SK-N-SH (cell line): ENCODE measurements at regions not wholly inside any gene's neighbourhood (a gene's known extent, or its start where the extent isn't known, plus 50 kb on each side); places are given as distances from the start of the nearest gene placed in this dataset.

Experiments
- CTCF ChIA-PET: fragments of 300-600, 350-600 bp; formaldehyde crosslinking; extraction: SDS; loops from one replicate; lab custom pipeline; 2021; lab: Yijun Ruan, JAX
- POLR2A ChIA-PET: fragments of 350-600 bp; sonication (Branson Sonifier 250); formaldehyde crosslinking; extraction: SDS; loops from one replicate; lab custom pipeline; 2020; ENCODE audit warnings: antibody characterized with exemption, inconsistent platforms; lab: Yijun Ruan, JAX
- DNase-seq: peaks from one replicate; pipeline ENCODE4 v3.0.0; 2012
- H2AFZ ChIP-seq: fragments of 200-600 bp; sonication (generic); 2 replicates; pipeline ENCODE4 v1.8.1; 2016; ENCODE audit warnings: antibody characterized with exemption, mild to moderate bottlenecking, low read depth
- H3F3A ChIP-seq: fragments of 200-600 bp; sonication (generic); replicated peaks from 2 replicates; pipeline ENCODE3; 2016; ENCODE audit warnings: antibody characterized with exemption, mild to moderate bottlenecking; ENCODE audit not compliant: insufficient read depth
- H3K27ac ChIP-seq, 2 experiments: fragments of 200-500 bp in 1 of 2; fragments of 200-600 bp in 1 of 2; sonication (Bioruptor generic) in 1 of 2; sonication (generic), shearing (Covaris generic) in 1 of 2; 2 replicates each; pipeline versions ENCODE4 v1.5.1 to v1.6.1; 2014 to 2016; ENCODE audit warnings: low read depth in 2 of 2, inconsistent platforms in 1 of 2, low read length in 1 of 2, mild to moderate bottlenecking in 1 of 2, mixed read lengths in 1 of 2
- H3K27me3 ChIP-seq: fragments of 200-600 bp; sonication (generic), shearing (Covaris generic); 2 replicates; pipeline ENCODE4 v1.6.1; 2016; ENCODE audit warnings: mixed run types; ENCODE audit not compliant: insufficient read depth
- H3K36me3 ChIP-seq, 2 experiments: fragments of 200-500 bp in 1 of 2; fragments of 200-600 bp in 1 of 2; sonication (Bioruptor generic) in 1 of 2; sonication (generic) in 1 of 2; replicated peaks in 1 of 2; 2 replicates each; pipeline versions ENCODE3 to v1.5.1; 2014 to 2016; ENCODE audit warnings: low read length in 1 of 2, mild to moderate bottlenecking in 1 of 2; ENCODE audit not compliant: insufficient read depth in 2 of 2, control insufficient read depth in 1 of 2
- H3K4me1 ChIP-seq, 2 experiments: fragments of 200-500 bp in 1 of 2; fragments of 200-600 bp in 1 of 2; sonication (Bioruptor generic) in 1 of 2; sonication (generic), shearing (Covaris generic) in 1 of 2; 2 replicates each; pipeline versions ENCODE4 v1.5.1 to v1.6.1; 2014 to 2016; ENCODE audit warnings: low read depth in 1 of 2, low read length in 1 of 2, mixed run types in 1 of 2; ENCODE audit not compliant: insufficient read depth in 2 of 2, control insufficient read depth in 1 of 2
- H3K4me2 ChIP-seq: fragments of 200-600 bp; sonication (generic), shearing (Covaris generic); 2 replicates; pipeline ENCODE4 v1.6.1; 2017; ENCODE audit warnings: mixed run types
- H3K4me3 ChIP-seq, 2 experiments: fragments of 200-500 bp in 1 of 2; fragments of 200-600 bp in 1 of 2; sonication (Bioruptor generic) in 1 of 2; sonication (generic), shearing (Covaris generic) in 1 of 2; 2 replicates each; pipeline versions ENCODE4 v1.5.1 to v1.8.1; 2014 to 2016; ENCODE audit warnings: low read depth in 2 of 2, inconsistent platforms in 1 of 2, low read length in 1 of 2, mild to moderate bottlenecking in 1 of 2, mixed read lengths in 1 of 2, moderate library complexity in 1 of 2
- H3K79me2 ChIP-seq: fragments of 200-600 bp; sonication (generic); 2 replicates; pipeline ENCODE4 v1.8.1; 2017; ENCODE audit warnings: mild to moderate bottlenecking; ENCODE audit not compliant: insufficient read depth
- H3K9ac ChIP-seq: fragments of 200-600 bp; sonication (generic); 2 replicates; pipeline ENCODE4 v1.6.1; 2017; ENCODE audit warnings: mixed run types
- H3K9me2 ChIP-seq: fragments of 200-600 bp; sonication (generic); 2 replicates; pipeline ENCODE4 v1.6.1; 2017; ENCODE audit warnings: mixed run types
- H3K9me3 ChIP-seq: fragments of 200-600 bp; sonication (generic); 2 replicates; pipeline ENCODE4 v1.6.1; 2017; ENCODE audit warnings: mixed run types, mild to moderate bottlenecking, moderate library complexity
- H4K20me1 ChIP-seq: fragments of 200-600 bp; sonication (generic); 2 replicates; pipeline ENCODE4 v1.6.1; 2017; ENCODE audit warnings: mild to moderate bottlenecking, mixed run types; ENCODE audit not compliant: insufficient read depth
- CHD2 ChIP-seq: fragments of 150-350 bp; IDR thresholded peaks from 2 replicates; pipeline ENCODE4 v1.6.1; 2018; ENCODE audit warnings: low read length; ENCODE audit not compliant: partially characterized antibody
- CTCF ChIP-seq: fragments of 200-600 bp; sonication (generic); IDR thresholded peaks from 2 replicates; pipeline ENCODE4 v1.6.1; 2017; ENCODE audit warnings: antibody characterized with exemption, mild to moderate bottlenecking, moderate library complexity
- EZH2phosphoT487 ChIP-seq: fragments of 200-600 bp; sonication (generic); IDR thresholded peaks from 2 replicates; pipeline ENCODE4 v1.6.1; 2017; ENCODE audit warnings: low read depth, mixed run types, mild to moderate bottlenecking, antibody characterized with exemption, moderate library complexity, borderline replicate concordance
- FOXJ3 ChIP-seq: sonication (generic); formaldehyde crosslinking; IDR thresholded peaks from 2 replicates; pipeline ENCODE4 v1.5.1; 2020; ENCODE audit warnings: mild to moderate bottlenecking, missing genetic modification reagents
- JUND ChIP-seq: IDR thresholded peaks from 2 replicates; pipeline ENCODE4 v1.4.0; 2012
- NFIC ChIP-seq: IDR thresholded peaks from 2 replicates; pipeline ENCODE4 v1.4.0; 2012; ENCODE audit warnings: borderline replicate concordance
- POLR2AphosphoS5 ChIP-seq: IDR thresholded peaks from 2 replicates; pipeline ENCODE4 v1.6.1; 2012; ENCODE audit warnings: low read depth, low read length
- REST ChIP-seq: IDR thresholded peaks from 2 replicates; pipeline ENCODE4 v1.6.1; 2012; ENCODE audit warnings: mild to moderate bottlenecking, low read depth, low read length, moderate library complexity
- RFX5 ChIP-seq: IDR thresholded peaks from 2 replicates; pipeline ENCODE4 v1.6.1; 2012; ENCODE audit warnings: mild to moderate bottlenecking, improper control_type of control experiment, low read length
- SIN3A ChIP-seq: IDR thresholded peaks from 2 replicates; pipeline ENCODE4 v1.6.1; 2012; ENCODE audit warnings: low read depth, mild to moderate bottlenecking, low read length, moderate library complexity, borderline replicate concordance
- TEAD4 ChIP-seq: IDR thresholded peaks from 2 replicates; pipeline ENCODE4 v1.4.0; 2012; ENCODE audit warnings: mild to moderate bottlenecking, borderline replicate concordance; ENCODE audit not compliant: insufficient read depth
- USF1 ChIP-seq: IDR thresholded peaks from 2 replicates; pipeline ENCODE4 v1.4.0; 2012; ENCODE audit warnings: low read depth, borderline replicate concordance
- whole genome bisulfite sequencing: methylation state at CpG from one replicate; pipeline ENCODE4 v1.1.6; 2017; ENCODE audit warnings: low lambda C conversion rate; 5-methylcytosine and 5-hydroxymethylcytosine counted together

- Histone ChIP-seq H3K9me2 (no peaks in the 10 kb centered on the region), H3K79me2 (no peaks in the 10 kb centered on the region), H3K9me3 (no peaks in the 10 kb centered on the region), H3K27me3 (no peaks in the 10 kb centered on the region), H3K9ac (no peak overlapping the region), H3F3A (no peaks in the 10 kb centered on the region), H2AFZ (no peak overlapping the region), H3K4me1 (peaks cover 2 to 4% of the 10 kb centered on the region in 2 experiments; a peak in 2 of 4 replicates), H3K36me3 (no peaks in the 10 kb centered on the region), H3K4me3 (no peak overlapping the region), H4K20me1 (no peaks in the 10 kb centered on the region), H3K27ac (no peak overlapping the region), H3K4me2 (no peak overlapping the region)
- CTCF ChIA-PET: interaction anchor here (1.0 kb wide), 1 partner anchor 697 kb away, joined by 4 read pairs; no protein-coding TSS in a partner anchor
- TF ChIP-seq USF1 (no peak), TEAD4 (no peak), EZH2phosphoT487 (no peak), CHD2 (no peak), RFX5 (no peak), CTCF (no peak), FOXJ3 (CRISPR knock-in tag) (no peak), SIN3A (no peak), JUND (no peak), POLR2AphosphoS5 (no peak), REST (no peak), NFIC (no peak)
- 64% methylated on average over 1 of the region's 1 CpG for WGBS
- no peak for DNase-seq
- POLR2A ChIA-PET: no interaction called here
These were observed 506.2 kb downstream of the PLPP3 start for GRCh38 chr1:56073206-56073605.
